ENCODE measurements at regions not wholly inside any gene's neighbourhood (a gene's known extent, or its start where the extent isn't known, plus 50 kb on each side); places are given as distances from the start of the nearest gene placed in this dataset.
"Not testable (repeated sequence)": the region's sequence is repeated elsewhere in the genome, so short reads cannot be mapped to it uniquely, and the experiment has no call there.

DNA sequence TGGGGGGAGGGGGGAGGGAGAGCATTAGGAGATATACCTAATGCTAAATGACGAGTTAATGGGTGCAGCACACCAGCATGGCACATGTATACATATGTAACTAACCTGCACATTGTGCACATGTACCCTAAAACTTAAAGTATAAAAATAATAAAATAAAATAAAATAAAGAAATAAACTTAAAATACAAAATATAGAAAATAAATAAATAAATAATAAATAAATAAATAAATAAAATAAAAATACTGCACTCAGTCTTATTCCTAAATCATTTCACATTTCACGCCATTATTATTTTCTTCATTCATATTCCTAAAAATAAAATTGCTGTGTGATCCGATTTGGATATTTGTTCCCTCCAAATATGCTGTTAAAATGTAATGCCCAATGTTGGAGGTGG, 156.5 kb upstream of the CCNG1 start:
- not testable (repeated sequence) for DNase-seq (ENCODE audit: low spot score)

GRCh38 chr5:163281512-163281911, 155.9 kb upstream of the CCNG1 start:
- no peak for DNase-seq (ENCODE audit: low spot score)

DNA sequence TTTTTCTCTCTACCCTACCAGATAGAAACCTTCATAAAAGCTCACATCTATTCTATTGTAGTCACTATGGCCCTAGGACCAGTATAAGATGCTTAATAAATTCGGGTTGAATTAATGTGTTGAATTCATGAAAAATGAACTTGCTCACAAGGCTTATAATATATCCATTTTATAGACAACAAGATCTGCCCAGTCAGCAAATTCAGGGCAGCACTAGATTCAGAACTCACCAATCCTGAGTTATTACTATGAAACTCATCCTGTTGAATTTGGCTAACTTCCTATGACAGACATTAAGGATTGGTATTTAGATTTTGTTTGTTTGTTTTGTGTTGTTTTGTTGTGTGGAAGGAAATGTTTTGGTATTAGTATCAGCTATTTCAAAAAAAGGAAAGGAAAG, 143.6 kb upstream of the CCNG1 start:
- no peak for DNase-seq (ENCODE audit: low spot score)

- DNase-seq (ENCODE audit: low spot score), result no peak
Observed at GRCh38 chr5:163303718-163304117, 133.7 kb upstream of the CCNG1 start.

DNA sequence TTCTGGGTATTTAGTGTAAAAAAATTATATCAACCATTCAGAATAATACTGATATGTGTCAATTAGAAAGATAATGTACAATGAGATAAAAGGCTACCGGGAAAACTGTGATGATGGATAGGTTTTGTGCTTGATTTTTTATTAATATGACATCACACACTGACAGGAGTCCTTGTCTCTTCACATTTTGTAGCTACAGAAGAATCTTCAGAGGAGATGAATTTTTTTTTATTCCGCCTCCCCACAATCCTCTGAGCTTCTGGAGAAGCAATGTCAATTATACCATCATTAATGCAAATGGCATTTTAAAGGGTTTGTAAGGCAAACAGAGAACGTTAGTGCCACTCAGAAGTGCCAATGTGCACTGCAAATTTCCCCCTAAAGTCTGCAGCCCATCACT, 131.7 kb upstream of the CCNG1 start:
- DNase-seq (ENCODE audit: low spot score), result no peak

DNA sequence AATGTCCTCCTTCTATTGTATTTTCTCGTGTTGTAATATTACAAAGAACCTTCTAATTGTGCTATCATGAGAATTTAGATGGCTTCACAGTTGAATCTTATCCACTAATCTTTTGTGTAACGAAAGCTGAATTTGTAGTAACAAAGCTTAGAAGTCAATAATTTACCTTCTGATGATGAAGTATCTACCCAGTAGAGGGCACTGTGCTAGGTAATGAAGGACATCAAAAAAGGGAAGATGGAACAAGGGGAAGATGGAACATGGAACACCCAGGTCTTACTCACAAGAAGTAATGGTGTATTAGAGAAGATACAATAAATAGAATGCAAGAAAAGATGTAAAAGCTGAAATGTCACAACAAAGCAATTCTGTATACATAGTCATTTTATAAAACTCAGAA, 131.0 kb upstream of the CCNG1 start:
- DNase-seq (ENCODE audit: low spot score), result no peak

DNA sequence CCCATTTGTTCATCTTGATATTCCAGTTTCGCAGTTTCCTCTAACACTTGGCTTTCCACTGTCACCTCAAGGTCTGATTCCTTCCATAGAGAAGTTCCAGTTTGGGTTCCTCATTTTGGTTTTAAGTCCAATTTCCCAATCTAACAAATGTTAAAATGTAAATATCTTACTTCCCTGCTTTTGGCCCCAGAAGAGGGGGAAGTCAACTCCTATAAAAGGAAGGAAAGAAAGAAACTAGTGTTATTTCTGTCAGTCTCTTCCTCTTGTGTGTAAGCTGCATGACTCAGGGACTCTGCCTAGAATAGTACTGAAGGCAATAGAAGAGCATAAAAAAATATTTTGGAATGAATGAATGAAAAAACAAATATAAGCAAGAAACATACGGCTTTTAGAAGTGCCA, 127.5 kb upstream of the CCNG1 start:
- DNase-seq (ENCODE audit: low spot score), result no peak

GRCh38 chr5:163310997-163311396, 126.4 kb upstream of the CCNG1 start:
- no peak for DNase-seq (ENCODE audit: low spot score)

- DNase-seq (ENCODE audit: low spot score), result no peak
Observed at GRCh38 chr5:163312598-163312997, 124.8 kb upstream of the CCNG1 start.

GRCh38 chr5:163313049-163313448, 124.3 kb upstream of the CCNG1 start:
- DNase-seq (ENCODE audit: low spot score), result not testable (repeated sequence)

DNA sequence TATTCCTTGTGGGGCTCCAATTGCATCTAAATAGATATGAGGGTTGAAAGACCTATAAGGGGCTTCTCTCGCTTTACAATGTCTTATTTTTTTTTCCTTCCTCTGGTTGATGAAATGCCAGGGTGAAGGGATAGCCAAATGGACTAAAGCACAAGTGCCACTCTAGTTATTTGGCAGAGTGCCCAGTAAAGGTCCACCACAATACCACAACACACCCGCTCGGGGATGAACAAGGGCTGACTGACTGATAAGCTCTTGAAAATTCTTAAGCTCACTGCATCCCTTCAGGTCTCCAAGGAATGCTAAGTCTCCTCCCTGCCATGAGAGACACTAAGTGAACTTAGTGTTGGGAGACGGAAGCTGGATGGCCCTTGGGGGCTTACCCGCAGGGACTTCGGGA, 121.0 kb upstream of the CCNG1 start:
- not testable (repeated sequence) for DNase-seq (ENCODE audit: low spot score)

DNA sequence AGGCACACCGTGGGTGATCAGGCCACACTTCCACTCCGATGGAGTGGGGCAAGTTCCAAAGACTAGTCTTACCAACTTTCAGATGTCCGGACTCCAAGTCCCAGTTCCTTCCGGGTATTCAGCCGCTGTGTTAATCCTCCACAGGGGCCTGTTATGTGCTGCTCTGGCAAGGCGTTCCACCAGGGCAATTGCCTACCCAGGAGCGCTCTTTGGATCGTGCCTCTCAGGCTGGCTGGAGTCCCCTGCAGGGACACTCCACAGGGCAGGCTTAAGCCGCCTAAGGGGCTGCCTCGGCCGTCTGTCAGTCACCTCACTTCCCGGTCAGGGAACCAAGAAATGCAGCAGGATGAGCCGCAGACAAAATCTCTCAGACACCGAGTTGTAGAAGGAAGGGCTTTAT, 118.7 kb upstream of the CCNG1 start:
- DNase-seq (ENCODE audit: low spot score), result no peak

DNA sequence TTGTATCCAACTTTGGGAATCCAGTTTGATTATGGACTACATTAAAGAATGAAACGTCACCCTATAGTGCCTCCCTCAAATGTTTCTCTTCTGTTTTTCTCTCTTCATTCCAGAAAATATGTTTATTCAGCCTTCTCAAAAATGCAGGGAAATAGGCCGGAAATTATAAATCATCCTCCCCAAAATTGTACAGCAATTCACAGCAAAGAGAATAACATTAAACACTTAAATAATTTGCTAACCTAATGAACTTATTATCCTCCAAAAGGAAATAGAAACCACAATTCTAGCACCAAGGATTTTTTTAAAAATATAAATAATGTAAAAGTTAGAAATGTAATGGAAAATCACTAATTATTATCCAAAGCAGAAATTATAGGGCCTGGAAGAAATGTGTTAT, 115.9 kb upstream of the CCNG1 start:
- DNase-seq (ENCODE audit: low spot score), result no peak

GRCh38 chr5:163330723-163331668, 106.4 kb upstream of the CCNG1 start:
- DNase-seq (ENCODE audit: low spot score), result no peak

GRCh38 chr5:163336074-163336473, 101.3 kb upstream of the CCNG1 start:
- DNase-seq (ENCODE audit: low spot score), result not testable (repeated sequence)

DNA sequence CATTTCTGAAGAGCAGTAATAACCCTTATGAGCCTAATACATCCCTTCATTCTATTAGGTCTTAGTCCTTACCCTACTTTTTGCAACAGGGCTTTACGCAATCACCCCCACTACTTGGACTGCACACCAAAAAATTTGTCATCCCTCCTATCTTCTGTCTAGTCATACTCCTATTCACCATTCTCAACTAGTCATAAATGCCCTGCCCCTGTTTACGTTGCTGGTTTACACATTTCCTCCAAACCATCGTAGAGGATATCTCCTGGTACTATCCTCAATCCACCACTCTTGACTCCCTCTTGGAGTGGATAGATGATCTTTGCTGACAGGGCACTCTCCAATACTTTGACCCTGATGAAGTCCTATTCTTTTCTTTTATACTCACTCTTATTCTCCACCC, 98.2 kb upstream of the CCNG1 start:
- DNase-seq (ENCODE audit: low spot score), result no peak

DNA sequence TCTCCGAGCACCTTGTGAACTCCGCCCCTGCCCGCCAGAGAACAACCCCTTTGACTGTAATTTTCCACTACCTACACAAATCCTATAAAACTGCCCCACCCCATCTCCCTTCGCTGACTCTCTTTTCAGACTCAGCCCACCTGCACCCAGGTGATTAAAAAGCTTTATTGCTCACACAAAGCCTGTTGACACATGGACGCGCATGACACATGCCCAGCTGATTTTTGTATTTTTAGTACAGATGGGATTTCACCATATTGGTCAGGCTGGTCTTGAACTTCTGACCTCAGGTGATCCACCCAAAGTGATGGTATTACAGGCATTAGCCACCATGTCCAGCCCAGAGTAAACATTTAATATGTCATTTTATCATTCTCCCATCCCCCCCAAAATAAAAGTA, 97.0 kb upstream of the CCNG1 start:
- not testable (repeated sequence) for DNase-seq (ENCODE audit: low spot score)

GRCh38 chr5:163342306-163342705, 95.1 kb upstream of the CCNG1 start:
- no peak for DNase-seq (ENCODE audit: low spot score)

DNA sequence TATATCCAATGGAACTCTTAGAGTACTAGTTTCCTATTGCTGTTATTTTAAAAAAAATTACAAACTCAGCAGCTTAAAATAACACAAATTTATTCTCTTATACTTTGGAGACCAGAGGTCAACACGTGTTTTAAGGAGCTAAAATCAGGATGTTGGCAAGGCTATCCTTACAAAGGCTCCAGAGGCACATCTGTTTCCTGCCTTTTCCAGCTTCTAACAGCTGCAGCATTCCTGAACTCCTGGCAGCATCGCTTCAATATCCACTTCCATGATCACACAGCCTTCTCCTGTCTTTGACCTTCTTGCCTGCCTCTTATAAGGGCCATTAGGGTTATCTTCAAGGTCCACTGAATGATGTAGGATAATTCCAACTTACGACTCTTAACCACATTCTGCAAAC, 92.2 kb upstream of the CCNG1 start:
- DNase-seq (ENCODE audit: low spot score), result no peak

- peak; percentile 45 for DNase-seq (ENCODE audit: low spot score)
Observed at GRCh38 chr5:163347671-163348070, 89.7 kb upstream of the CCNG1 start.

- no peak for DNase-seq (ENCODE audit: low spot score)
Observed at GRCh38 chr5:163350083-163350482, 87.3 kb upstream of the CCNG1 start.

DNA sequence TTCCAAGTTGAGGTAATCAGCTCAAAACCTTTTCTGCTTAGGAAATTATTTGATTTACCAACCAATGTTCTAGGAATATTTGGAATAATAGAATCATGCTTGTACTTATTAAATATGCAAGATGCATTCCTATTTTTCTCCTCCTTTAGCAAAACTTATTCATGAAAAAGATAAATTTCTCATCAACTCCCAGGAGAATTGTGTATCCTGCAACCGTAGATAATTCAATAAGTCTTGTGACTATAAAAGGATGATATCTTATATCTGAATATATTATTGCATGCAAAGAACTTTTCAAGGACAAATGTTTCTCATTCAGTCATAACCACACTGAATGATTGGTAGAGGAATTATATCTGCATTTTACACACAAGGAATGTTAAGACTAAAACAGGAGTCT, 84.9 kb upstream of the CCNG1 start:
- no peak for DNase-seq (ENCODE audit: low spot score)

- DNase-seq (ENCODE audit: low spot score), result not testable (repeated sequence)
Observed at GRCh38 chr5:163355811-163356210, 81.6 kb upstream of the CCNG1 start.

- DNase-seq (ENCODE audit: low spot score), result no peak
Observed at GRCh38 chr5:163357636-163358035, 79.8 kb upstream of the CCNG1 start.
